Pulmonary artery endothelial cell (primary cell): ENCODE measurements at regions not wholly inside any gene's neighbourhood (a gene's known extent, or its start where the extent isn't known, plus 50 kb on each side); places are given as distances from the start of the nearest gene placed in this dataset.
A peak's percentile ranks its signal among the peaks of the same experiment; 100 is the strongest.

Source experiments
- DNase-seq: peaks from one replicate; pipeline ENCODE4 v3.0.0-alpha.2; 2011; ENCODE audit warnings: low read depth, low spot score

DNA sequence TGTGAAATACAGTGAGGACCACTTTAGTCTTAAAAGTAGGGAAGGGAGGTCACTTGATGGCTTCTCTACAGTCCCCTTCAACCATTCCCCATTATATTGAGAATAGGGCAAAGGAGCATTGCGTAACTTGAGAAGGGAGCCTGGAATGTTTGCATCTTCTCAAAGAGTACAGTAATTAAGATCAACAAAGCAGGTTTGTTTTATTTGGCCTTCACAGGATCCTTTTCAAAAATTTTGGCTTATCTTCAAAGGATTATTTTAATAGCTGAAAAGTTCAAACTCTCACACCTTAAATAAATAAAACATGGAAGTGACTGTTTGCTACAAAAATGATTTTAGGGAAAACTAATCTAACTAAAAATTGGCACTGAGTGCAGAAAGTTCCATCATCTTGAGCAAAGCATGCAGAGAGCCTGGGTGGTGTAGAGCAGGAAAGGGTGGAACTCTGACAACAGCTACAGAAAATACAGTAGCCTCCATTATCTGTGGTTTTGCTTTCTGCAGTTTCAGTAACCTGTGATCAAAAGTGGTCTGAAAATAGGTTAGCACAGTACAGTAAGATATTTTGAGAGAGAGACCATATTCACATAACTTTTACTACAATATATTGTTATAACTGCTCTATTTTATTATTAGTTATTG, 214.0 kb downstream of the MDFIC start:
- no peak for DNase-seq

DNA sequence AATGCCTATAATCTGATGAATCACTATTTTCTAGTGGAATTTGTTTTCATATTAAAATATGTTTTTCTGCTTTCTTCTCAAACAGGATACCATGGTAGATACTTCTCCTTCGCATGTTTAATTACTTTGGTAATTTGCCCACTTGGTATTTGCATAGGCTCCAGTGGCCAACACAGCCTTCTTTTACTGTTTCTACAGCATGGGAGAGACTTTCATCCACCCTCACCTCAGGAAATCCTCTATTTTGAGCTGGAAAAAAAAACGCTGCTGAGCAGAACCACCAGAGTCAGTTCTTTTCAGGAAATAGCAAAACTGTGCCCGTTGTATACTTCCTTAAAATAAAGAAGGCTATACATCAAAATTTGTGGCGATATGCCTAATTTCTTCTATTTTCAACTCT, 213.3 kb downstream of the MDFIC start:
- no peak for DNase-seq

GRCh38 chr7:115133248-115133647, 211.4 kb downstream of the MDFIC start:
- DNase-seq = no peak

DNA sequence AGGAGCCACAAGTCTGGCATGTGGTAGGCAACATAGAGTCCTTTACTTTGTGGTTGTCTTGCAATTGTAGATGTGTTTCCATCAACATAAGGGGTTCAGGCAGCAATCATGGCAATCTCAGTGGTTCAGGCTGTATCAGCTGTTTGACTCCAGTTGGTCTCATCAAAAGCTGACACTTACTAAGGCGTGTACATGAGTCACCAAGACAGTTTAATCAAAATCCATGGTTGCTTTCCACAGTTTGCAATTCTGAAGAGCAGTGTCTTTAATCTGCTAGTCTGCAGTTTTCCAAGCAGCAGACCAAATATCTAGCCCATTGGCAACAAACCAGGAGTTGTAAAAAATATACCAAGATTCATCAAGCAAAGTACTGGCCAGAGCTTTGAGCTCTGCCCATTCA, 210.2 kb downstream of the MDFIC start:
- no peak for DNase-seq

DNA sequence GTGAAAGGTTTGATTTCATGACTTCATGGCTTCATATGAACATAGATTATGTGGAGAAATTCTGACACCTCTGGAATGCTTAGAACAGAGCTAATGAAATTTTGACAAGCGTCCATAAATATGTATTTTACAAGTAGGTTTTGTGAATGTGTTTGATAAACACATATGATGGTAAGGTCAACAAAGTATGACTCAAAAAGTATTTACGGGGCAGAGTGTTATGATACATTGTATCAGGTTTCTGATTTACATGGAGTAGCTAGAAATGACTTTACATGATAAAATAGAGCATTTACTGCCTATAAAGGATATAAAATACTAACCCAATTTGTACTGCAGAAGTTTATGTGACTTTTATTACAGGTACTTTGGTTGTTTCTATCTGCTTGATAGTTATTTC, 206.3 kb downstream of the MDFIC start:
- no peak for DNase-seq

GRCh38 chr7:115127399-115128021, 205.6 kb downstream of the MDFIC start:
- DNase-seq = no peak

DNA sequence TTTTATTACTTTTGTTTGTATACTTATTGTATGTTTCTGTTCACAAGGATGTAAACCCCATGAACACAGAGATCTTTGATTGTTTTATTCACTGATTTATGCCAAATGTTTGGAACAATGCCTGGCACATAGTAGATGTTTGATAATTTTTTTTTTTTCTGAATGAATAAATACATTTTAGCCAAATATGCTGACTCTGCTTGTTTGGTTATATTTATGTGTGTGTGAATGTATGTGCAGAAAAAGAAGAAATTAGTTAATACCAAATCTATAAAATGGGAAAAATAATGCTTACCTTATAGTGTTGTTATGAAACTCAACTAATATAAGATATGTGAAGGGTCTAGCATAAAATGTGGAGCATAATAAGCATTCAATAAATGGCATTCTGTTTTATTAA, 203.9 kb downstream of the MDFIC start:
- DNase-seq = no peak

- DNase-seq = no peak
These were observed 203.4 kb downstream of the MDFIC start for GRCh38 chr7:115125312-115125711.

GRCh38 chr7:115124409-115124939, 202.6 kb downstream of the MDFIC start:
- DNase-seq = no peak

GRCh38 chr7:115123441-115123840, 201.5 kb downstream of the MDFIC start:
- DNase-seq = no peak

DNA sequence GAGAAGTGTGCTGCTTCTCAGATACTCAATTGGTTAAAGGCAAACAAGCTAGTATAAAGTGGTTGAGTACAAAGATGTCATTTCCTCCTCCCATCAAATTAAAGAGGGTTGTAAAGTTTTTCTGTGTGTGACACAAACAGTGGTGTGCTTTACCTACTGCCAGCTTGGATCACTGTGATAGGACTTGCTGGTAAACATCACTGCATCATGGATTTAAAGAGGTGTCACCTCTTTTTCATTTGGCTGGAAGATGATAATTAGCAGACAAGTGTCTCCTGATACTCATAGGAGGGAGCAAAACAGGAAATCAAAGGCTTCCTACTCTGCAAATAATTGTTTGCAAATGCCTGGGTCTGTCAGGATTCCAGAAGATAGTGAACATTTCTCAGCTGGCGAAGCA, 200.5 kb downstream of the MDFIC start:
- no peak for DNase-seq

GRCh38 chr7:115117748-115118147, 195.9 kb downstream of the MDFIC start:
- DNase-seq = no peak

DNA sequence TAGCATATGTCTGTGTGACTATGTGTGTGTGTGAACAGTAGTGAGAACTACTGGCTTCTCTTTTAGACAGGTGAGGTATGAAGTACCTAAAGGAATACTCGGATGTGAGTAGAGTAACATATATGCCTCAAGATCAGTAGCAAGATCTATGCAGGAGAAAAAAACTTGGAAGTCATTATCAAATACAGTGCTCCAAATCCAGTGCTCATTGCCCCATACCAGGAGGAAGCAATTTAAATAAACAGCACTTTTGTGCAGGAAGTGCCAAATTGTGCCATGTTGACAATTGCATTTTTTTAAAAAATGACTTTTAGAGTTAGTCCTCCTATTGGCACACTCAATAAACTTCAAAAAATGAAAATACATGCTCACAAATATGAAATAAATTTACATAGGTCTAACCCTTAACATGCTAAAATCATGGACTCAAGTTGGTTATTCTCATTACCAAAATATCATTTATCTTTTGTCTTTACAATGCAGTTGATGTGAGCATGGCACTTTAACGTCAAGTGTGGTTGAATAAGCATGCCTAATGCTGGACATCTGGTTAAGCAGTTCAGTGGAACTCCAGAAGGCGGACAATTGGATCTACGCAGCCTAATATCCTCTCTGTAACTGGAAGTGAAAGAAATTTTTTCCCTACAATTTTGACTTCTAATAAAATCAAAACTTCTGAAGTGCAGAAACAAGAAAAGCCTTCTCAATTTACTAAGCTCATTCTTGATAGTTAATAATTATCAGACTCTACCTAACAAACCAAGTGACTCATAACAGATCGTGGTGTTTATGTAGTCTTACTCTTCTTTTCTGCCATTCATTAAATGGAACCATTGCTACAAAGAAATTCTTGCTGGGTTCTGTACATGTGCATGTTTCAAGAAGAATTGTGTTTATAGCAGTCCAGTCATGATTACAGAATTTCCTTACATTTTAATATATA, 195.2 kb downstream of the MDFIC start:
- DNase-seq = no peak

GRCh38 chr7:115113776-115114175, 191.9 kb downstream of the MDFIC start:
- DNase-seq = no peak

- DNase-seq = no peak
These were observed 191.2 kb downstream of the MDFIC start for GRCh38 chr7:115113131-115113530.

DNA sequence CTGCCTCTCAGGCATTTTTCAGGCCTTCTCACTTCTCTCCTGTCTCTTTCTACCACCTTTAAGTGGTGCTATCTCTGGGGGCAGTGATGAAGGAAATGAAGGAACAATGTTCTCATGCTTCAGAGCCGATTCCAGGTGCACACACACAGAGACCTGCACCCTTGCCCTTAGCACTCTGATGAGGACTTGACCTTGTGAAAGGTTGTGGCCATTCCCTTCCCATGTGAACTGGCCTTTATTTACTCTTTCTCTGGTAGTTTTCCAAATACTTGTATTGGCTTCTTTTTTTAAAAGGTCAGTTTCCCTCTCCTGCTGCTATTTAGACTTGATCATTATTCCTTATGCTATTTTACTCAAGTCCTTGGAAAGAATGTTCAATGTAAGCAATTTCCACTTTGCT, 188.6 kb downstream of the MDFIC start:
- no peak for DNase-seq

DNA sequence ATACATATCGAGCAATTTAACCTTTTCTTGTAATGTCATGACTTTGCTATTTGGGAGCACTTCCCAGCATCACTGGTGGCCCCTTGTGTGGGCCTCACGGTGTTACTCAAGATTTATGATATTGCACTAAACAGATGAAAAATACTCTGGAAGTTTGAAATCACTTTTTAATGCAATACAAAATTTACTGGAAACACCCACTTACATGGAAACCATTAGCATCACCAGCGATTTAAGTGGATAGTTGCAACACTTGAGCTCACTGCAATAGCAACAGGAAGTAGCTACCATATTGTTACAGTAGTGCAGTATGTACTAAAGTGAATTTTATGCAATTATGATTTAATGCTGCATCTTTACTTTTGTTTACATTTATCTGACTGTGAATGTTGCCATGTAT, 184.4 kb downstream of the MDFIC start:
- DNase-seq = no peak

GRCh38 chr7:115102738-115103137, 180.8 kb downstream of the MDFIC start:
- no peak for DNase-seq

DNA sequence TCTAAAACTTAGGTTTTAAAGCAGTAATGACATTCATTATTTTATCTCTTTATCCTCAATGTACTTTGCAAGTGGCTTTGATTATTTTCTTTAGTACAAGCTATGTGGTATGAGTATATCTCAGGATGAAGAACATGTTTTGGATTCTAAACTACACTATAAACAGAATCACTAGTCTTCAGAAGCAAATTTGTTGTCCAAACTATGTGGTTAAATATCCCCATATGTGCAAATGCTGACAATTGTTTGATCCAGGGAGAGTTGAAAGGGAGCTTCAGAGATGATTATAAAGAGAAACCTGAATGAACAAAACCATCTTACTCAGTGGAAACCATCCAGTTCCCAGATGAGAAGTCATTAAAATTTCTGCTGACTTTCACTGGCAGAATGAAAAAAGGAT, 179.3 kb downstream of the MDFIC start:
- no peak for DNase-seq

GRCh38 chr7:115099906-115100305, 178.0 kb downstream of the MDFIC start:
- DNase-seq = peak; percentile 47

GRCh38 chr7:115097175-115097671, 175.3 kb downstream of the MDFIC start:
- DNase-seq = peak; percentile 36

- DNase-seq = no peak
These were observed 174.4 kb downstream of the MDFIC start for GRCh38 chr7:115096262-115096661.
